GM18505 (cell line): ENCODE measurements at regions not wholly inside any gene's neighbourhood (a gene's known extent, or its start where the extent isn't known, plus 50 kb on each side); places are given as distances from the start of the nearest gene placed in this dataset.
"Not testable (repeated sequence)": the region's sequence is repeated elsewhere in the genome, so short reads cannot be mapped to it uniquely, and the experiment has no call there.

Source experiments
- ATAC-seq: cut with Tn5 transposase; IDR thresholded peaks from one replicate; pipeline ENCODE4 v1.9.1; 2021; ENCODE audit not compliant: unreplicated experiment
- POLR2A ChIP-seq: IDR thresholded peaks from 4 replicates; pipeline ENCODE4 v1.6.1; 2011; ENCODE audit warnings: borderline replicate concordance; ENCODE audit not compliant: insufficient read depth, insufficient read length; ENCODE audit errors: extremely low read depth

- TF ChIP-seq POLR2A = no peak
- ATAC-seq = no peak
These were observed 89.4 kb upstream of the ASB18 start for GRCh38 chr2:236353594-236353942.

GRCh38 chr2:236354056-236354940 lies 90.1 kb upstream of the ASB18 start:
- ATAC-seq = no peak
- no peak for TF ChIP-seq POLR2A

- no peak for ATAC-seq
- no peak for TF ChIP-seq POLR2A
These were observed 90.9 kb upstream of the ASB18 start for GRCh38 chr2:236354973-236355595.

- no peak for ATAC-seq
- no peak for TF ChIP-seq POLR2A
These were observed 91.7 kb upstream of the ASB18 start for GRCh38 chr2:236355911-236356310.

DNA sequence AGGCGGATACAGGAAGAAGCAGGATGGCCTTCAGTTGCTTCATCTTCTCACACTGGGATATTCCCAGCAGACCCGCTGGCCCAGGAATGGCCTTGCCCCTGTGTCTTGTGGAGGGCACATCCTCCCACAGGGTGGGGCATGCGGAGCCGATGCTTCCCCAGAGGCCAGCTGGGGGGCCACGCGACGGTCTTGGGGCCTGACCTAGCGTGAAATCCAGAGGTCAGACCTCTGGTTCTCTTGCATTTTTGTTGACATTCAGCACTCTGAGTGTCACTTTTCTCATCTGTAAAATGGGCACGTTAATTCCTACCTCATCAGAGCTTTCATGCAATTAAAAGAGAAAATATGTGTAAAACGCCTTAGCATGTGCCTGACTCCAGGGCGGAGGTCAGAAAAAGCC lies 92.1 kb upstream of the ASB18 start:
- not testable (repeated sequence) for ATAC-seq

DNA sequence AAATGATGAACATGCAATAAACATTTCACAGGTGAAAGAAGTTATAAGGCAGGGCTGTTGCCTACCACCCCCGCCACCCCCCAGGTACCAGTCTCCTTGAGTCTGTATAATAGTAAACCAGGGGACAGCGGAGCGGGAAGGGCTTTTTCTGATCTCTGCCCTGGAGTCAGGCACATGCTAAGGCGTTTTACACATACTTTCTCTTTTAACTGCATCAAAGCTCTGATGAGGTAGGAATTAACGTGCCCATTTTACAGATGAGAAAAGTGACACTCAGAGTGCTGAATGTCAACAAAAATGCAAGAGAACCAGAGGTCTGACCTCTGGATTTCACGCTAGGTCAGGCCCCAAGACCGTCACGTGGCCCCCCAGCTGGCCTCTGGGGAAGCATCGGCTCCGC lies 94.3 kb upstream of the ASB18 start:
- ATAC-seq = not testable (repeated sequence)

DNA sequence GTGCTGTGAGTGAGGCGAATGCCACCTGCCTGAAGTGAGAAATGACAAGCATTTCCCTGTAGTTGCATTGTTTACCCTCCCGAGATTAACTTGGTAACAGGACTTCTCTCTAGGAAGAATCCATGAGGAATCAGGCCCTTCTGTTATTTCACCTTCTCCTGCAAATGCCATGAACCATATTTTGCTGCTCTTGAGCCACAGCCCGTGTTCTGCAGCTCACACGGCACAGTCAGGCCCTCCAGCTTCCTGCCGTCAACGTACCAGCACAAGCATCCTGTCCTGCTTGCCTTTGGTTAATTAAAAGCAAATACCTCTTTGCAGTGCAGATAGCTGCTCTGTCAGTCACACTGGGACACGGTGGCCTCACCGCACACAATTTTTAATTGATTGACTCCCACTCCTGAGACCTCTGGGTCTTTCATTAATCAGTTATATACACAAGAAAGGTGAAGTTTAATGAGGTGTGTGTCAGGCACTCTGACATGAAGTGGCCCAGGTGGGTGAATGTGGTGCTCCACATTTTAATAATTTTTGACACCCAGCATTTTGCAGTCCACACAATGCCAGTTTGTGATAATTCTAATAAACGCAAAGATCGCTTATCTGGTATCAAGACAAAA lies 95.3 kb upstream of the ASB18 start:
- no peak for ATAC-seq
- no peak for TF ChIP-seq POLR2A

GRCh38 chr2:236360496-236360895 lies 96.3 kb upstream of the ASB18 start:
- ATAC-seq = no peak

DNA sequence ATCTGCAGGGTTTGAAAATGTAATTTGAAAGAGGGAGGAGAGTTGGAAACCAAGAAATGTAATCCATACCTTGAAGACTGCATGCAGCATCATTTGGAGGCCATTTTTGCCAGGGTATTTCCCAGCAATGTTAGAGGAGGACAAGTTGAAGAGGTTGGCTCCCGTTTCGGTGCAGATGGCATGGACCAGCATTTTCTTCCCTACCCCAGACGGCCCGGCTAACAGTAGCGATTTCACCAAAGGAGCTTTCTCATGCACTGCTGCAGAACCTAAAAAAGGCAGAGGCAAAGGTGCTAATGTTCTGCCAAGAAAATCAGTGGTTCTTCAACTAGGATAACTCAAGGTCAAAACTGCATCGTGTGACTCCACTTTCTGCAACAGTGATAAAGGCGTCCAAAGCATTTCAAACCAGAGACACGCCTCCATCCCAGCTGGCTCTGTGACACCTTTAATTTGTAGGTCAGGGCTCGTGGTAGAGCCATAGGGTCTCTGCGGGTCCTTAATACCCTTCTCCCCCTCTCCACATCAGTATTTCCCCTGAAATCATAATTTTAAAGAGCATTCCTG lies 99.6 kb upstream of the ASB18 start:
- no peak for TF ChIP-seq POLR2A
- no peak for ATAC-seq

More at GRCh38 chr2:236360496-236360895, 96.3 kb upstream of the ASB18 start:
- TF ChIP-seq POLR2A = no peak

- ATAC-seq = no peak
These were observed 101.2 kb upstream of the ASB18 start for GRCh38 chr2:236365258-236366048.

DNA sequence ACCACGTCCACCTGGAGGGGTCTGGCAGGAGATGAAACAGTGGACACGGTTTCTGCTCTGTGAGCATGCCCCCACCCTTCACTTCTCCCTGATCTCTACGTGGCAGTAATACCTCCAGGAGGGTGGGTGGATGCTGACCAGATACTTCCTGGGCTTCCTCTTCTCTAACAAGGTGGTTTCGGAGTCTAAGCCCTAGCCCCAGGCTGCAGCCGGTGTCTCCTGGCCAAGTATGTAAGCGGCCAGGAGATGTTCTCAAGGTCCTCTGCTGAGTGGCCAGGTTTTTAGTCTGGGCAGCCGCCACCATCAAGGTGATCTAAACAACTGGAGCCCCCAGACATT lies 101.8 kb upstream of the ASB18 start:
- no peak for TF ChIP-seq POLR2A
- no peak for ATAC-seq

More at GRCh38 chr2:236365258-236366048, 101.2 kb upstream of the ASB18 start:
- no peak for TF ChIP-seq POLR2A

DNA sequence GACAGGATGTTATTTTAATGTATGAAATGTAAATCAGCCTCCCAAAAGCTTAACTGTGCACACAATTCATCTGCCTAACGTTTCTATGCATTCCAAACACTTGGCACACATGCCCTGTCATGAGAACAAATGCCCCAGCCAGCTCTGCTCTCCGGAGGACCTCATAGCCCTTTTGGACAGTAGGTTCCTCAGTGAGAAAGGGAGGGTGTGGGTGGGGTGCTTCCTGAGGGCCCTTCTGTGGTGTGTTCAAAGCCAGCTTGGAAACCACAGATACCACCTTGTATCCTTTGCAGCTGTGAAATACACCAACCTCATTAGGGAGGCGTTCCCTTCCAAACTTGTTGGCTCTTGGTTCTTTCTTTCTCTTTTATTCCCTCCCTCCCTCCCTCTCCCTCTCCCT lies 102.2 kb upstream of the ASB18 start:
- no peak for TF ChIP-seq POLR2A
- no peak for ATAC-seq

- TF ChIP-seq POLR2A = no peak
- ATAC-seq = no peak
These were observed 103.5 kb upstream of the ASB18 start for GRCh38 chr2:236367506-236368289.

- no peak for TF ChIP-seq POLR2A
- ATAC-seq = no peak
These were observed 105.5 kb upstream of the ASB18 start for GRCh38 chr2:236369661-236370062.
